Parathyroid adenoma (tissue), 2 donors: ENCODE measurements at regions not wholly inside any gene's neighbourhood (a gene's known extent, or its start where the extent isn't known, plus 50 kb on each side); places are given as distances from the start of the nearest gene placed in this dataset.

ENCODE experiments used
- H2AFZ ChIP-seq: fragments of 300-600 bp; sonication (generic); one replicate; pipeline ENCODE4 v1.7.0; 2017; ENCODE audit warnings: antibody characterized with exemption, mild to moderate bottlenecking
- H3K27ac ChIP-seq: fragments of 300-600 bp; sonication (generic); one replicate; pipeline ENCODE4 v1.7.0; 2017
- H3K27me3 ChIP-seq: fragments of 300-600 bp; sonication (generic); one replicate; pipeline ENCODE4 v1.7.0; 2017; ENCODE audit warnings: low read length; ENCODE audit not compliant: control insufficient read depth, insufficient read depth
- H3K36me3 ChIP-seq: fragments of 300-600 bp; sonication (generic); one replicate; pipeline ENCODE4 v1.7.0; 2017; ENCODE audit warnings: low read length; ENCODE audit not compliant: control insufficient read depth, insufficient read depth
- H3K4me1 ChIP-seq: fragments of 300-600 bp; sonication (generic); one replicate; pipeline ENCODE4 v1.7.0; 2017; ENCODE audit warnings: control low read depth
- H3K4me2 ChIP-seq: fragments of 300-600 bp; sonication (generic); one replicate; pipeline ENCODE4 v1.7.0; 2017; ENCODE audit warnings: low read length
- H3K4me3 ChIP-seq: fragments of 300-600 bp; sonication (generic); one replicate; pipeline ENCODE4 v1.7.0; 2017; ENCODE audit warnings: low read depth, low read length
- H3K79me2 ChIP-seq: fragments of 300-600 bp; sonication (generic); one replicate; pipeline ENCODE4 v1.7.0; 2017; ENCODE audit warnings: control low read depth
- H3K9ac ChIP-seq: fragments of 300-600 bp; sonication (generic); one replicate; pipeline ENCODE4 v1.7.0; 2017; ENCODE audit warnings: mild to moderate bottlenecking
- H3K9me3 ChIP-seq: fragments of 300-600 bp; sonication (generic); one replicate; pipeline ENCODE4 v1.7.0; 2017; ENCODE audit warnings: low read length; ENCODE audit not compliant: control insufficient read depth
- CTCF ChIP-seq: fragments of 300-600 bp; sonication (generic); IDR thresholded peaks from one replicate; pipeline ENCODE4 v1.7.0; 2017; ENCODE audit warnings: antibody characterized with exemption, mild to moderate bottlenecking
- donor health status: primary hyperparathyroidism.

- no peaks in the 10 kb centered on the region for H3K27me3 ChIP-seq
- H3K79me2 ChIP-seq = no peaks in the 10 kb centered on the region
- no peak overlapping the region for H3K4me3 ChIP-seq
- no peak overlapping the region for H2AFZ ChIP-seq
- no peaks in the 10 kb centered on the region for H3K9me3 ChIP-seq
- TF ChIP-seq CTCF = no peak
- no peak overlapping the region for H3K27ac ChIP-seq
- no peaks in the 10 kb centered on the region for H3K36me3 ChIP-seq
- H3K4me1 ChIP-seq = no peaks in the 10 kb centered on the region
- H3K4me2 ChIP-seq = no peak overlapping the region
- no peak overlapping the region for H3K9ac ChIP-seq
Observed at GRCh38 chr21:27298465-27298864, 331.6 kb upstream of the ADAMTS5 start.

- Histone ChIP-seq H3K4me1 (no peaks in the 10 kb centered on the region), H3K9me3 (no peaks in the 10 kb centered on the region), H3K36me3 (no peaks in the 10 kb centered on the region), H3K27ac (no peak overlapping the region), H3K9ac (no peak overlapping the region), H2AFZ (no peak overlapping the region), H3K4me3 (no peak overlapping the region), H3K27me3 (no peaks in the 10 kb centered on the region), H3K4me2 (no peak overlapping the region), H3K79me2 (no peaks in the 10 kb centered on the region)
- TF ChIP-seq CTCF = no peak
Observed at GRCh38 chr21:27293239-27293638, 326.4 kb upstream of the ADAMTS5 start.

- Histone ChIP-seq H2AFZ (no peak overlapping the region), H3K36me3 (no peaks in the 10 kb centered on the region), H3K79me2 (no peaks in the 10 kb centered on the region), H3K4me1 (no peaks in the 10 kb centered on the region), H3K9ac (no peak overlapping the region), H3K9me3 (no peaks in the 10 kb centered on the region), H3K27me3 (no peaks in the 10 kb centered on the region), H3K4me3 (no peak overlapping the region), H3K4me2 (no peak overlapping the region), H3K27ac (no peak overlapping the region)
- no peak for TF ChIP-seq CTCF
Observed at GRCh38 chr21:27292783-27293182, 325.9 kb upstream of the ADAMTS5 start.

GRCh38 chr21:27292229-27292628 lies 325.3 kb upstream of the ADAMTS5 start:
- no peaks in the 10 kb centered on the region for H3K79me2 ChIP-seq
- no peaks in the 10 kb centered on the region for H3K4me1 ChIP-seq
- no peak overlapping the region for H2AFZ ChIP-seq
- no peak overlapping the region for H3K9ac ChIP-seq
- H3K27ac ChIP-seq = no peak overlapping the region
- no peak overlapping the region for H3K4me3 ChIP-seq
- no peak overlapping the region for H3K4me2 ChIP-seq
- no peaks in the 10 kb centered on the region for H3K27me3 ChIP-seq
- no peaks in the 10 kb centered on the region for H3K36me3 ChIP-seq
- no peaks in the 10 kb centered on the region for H3K9me3 ChIP-seq
- no peak for TF ChIP-seq CTCF

- H3K9me3 ChIP-seq = no peaks in the 10 kb centered on the region
- no peak for TF ChIP-seq CTCF
- no peaks in the 10 kb centered on the region for H3K27me3 ChIP-seq
- no peaks in the 10 kb centered on the region for H3K79me2 ChIP-seq
- no peak overlapping the region for H3K27ac ChIP-seq
- no peaks in the 10 kb centered on the region for H3K4me1 ChIP-seq
- H3K4me2 ChIP-seq = no peak overlapping the region
- H3K9ac ChIP-seq = no peak overlapping the region
- no peak overlapping the region for H3K4me3 ChIP-seq
- no peaks in the 10 kb centered on the region for H3K36me3 ChIP-seq
- no peak overlapping the region for H2AFZ ChIP-seq
Observed at GRCh38 chr21:27291006-27291405, 324.1 kb upstream of the ADAMTS5 start.
